ENCODE measurements at regions not wholly inside any gene's neighbourhood (a gene's known extent, or its start where the extent isn't known, plus 50 kb on each side); places are given as distances from the start of the nearest gene placed in this dataset.

DNA sequence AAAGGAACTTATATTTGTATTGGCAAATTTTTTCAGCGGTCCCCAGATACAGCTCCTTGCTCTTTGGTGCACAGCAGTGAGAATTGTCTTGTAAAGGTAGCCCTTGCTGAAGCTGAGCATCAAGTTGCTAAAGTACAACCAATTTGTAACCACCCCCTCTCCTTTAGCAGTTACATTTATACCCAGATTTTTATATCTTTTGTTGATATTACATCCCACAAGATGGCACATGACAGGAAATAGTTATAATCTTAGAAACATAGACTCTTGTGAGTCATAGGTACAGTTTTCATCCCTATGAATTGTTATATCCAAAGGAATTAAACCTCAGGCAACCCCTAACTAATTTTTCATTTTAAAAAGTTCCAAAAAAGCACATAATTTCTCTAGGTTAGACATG lies 523.0 kb upstream of the SLITRK1 start:
- no peaks in the 10 kb centered on the region for H3K36me3 Mint-ChIP-seq (ENCODE audit: low read depth)
- DNase-seq (ENCODE audit: low spot score) = no peak
- H3K4me3 Mint-ChIP-seq (ENCODE audit: low read depth) = no peak overlapping the region
- H3K9me3 Mint-ChIP-seq = peaks cover 18% of the 10 kb centered on the region
- intact Hi-C loops (cut with micrococcal nuclease) = no loop called here
- H3K4me1 Mint-ChIP-seq (ENCODE audit: low read depth) = no peaks in the 10 kb centered on the region
- H3K27ac Mint-ChIP-seq = no peak overlapping the region
- no peaks in the 10 kb centered on the region for H3K27me3 Mint-ChIP-seq (ENCODE audit: low read depth)

DNA sequence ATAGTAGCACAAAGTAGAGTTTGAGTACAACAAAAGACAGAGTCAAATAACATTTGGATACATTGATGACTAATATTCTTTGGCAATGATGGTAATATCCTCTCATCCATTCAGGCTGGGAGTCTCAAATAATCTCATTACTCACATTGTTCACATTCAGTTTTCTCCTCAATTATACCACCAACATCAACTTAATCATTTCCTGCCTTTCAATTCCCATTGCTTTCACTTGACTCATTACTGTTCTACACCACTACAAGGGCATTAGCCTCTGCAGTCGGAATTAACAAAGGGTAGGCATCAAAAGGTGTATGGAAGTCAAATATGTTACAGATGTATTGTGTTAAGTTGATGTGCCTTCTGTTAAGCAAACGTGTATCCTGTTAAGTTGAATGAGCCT lies 518.4 kb upstream of the SLITRK1 start:
- H3K27me3 Mint-ChIP-seq (ENCODE audit: low read depth) = no peaks in the 10 kb centered on the region
- no peak for DNase-seq (ENCODE audit: low spot score)
- intact Hi-C loops (cut with micrococcal nuclease) = no loop called here
- no peaks in the 10 kb centered on the region for H3K4me1 Mint-ChIP-seq (ENCODE audit: low read depth)
- H3K27ac Mint-ChIP-seq = no peak overlapping the region
- H3K4me3 Mint-ChIP-seq (ENCODE audit: low read depth) = no peak overlapping the region
- H3K9me3 Mint-ChIP-seq = peaks cover 29% of the 10 kb centered on the region
- no peaks in the 10 kb centered on the region for H3K36me3 Mint-ChIP-seq (ENCODE audit: low read depth)

DNA sequence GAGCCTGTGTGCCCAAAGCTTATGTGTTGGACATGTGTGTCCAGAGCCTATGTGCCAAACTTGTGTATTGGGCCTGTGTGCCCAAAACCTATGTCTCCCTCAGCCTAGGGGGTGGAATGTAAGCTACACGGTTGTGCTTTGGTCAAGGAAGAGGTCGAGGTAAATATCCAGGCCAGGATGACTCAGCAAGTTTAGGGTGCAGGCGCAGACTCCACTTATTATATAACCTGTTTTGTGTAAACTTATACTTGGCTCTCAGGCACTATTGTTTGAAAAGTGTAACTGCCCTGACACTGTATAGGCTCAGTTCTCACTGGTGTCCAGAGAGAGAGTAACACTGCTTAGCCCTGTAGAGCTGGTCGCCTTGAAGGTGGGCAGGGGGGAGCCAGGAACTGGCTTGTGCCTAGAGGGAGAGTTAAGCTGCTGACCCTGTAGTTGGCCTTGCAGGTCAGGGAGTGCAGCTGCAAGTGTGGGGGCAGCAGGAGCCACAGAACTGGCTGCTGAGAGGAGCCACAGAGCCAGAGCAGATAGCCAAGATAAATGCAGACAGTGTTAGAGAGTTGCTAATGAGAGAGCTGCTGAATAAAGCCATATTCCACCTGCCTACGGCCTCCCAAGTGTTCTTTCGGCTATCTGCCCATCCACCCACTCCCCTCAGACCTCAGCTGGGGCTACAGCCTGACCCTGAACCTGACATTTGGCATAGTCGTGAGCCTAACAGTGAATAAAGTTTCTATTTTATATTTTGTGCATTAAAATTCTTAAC lies 517.2 kb upstream of the SLITRK1 start:
- intact Hi-C loops (cut with micrococcal nuclease) = no loop called here
- Mint-ChIP-seq H3K27ac (no peak overlapping the region), H3K4me3 (ENCODE audit: low read depth) (no peak overlapping the region), H3K36me3 (ENCODE audit: low read depth) (no peaks in the 10 kb centered on the region), H3K9me3 (peaks cover 41% of the 10 kb centered on the region), H3K27me3 (ENCODE audit: low read depth) (no peaks in the 10 kb centered on the region), H3K4me1 (ENCODE audit: low read depth) (no peaks in the 10 kb centered on the region)
- DNase-seq (ENCODE audit: low spot score) = no peak

DNA sequence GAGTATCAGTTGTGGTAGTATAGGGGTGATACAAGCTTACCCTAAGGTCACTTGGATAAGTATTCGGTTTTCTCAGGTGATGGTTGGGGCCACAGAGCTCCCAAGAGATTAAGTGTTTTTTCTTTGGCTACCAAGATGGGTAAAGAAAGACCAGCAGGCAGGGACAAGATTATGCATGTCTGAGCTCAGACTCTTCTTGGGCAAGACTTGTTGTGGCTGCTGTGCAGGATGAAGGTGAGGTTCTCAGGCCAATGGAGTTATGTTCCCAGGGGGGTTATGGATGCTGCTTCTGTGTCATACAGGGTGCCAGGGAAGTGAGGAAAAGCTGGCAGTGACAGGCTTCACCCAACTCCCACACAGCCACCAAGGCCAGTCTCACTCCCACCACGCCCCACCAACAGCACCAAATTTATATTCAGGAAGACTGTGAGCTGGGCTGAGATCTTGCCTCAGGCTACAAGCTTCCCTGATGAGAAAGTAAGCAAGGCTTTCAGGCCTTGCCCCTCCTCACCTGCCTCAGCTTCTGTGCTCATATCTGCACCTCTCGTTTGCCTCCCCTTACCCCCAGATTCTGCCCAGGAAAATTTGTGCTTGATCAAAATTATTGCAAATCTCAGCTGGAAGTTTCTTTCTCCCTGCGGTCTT lies 511.8 kb upstream of the SLITRK1 start:
- intact Hi-C loops (cut with micrococcal nuclease) = no loop called here
- no peak for DNase-seq (ENCODE audit: low spot score)
- Mint-ChIP-seq H3K36me3 (ENCODE audit: low read depth) (no peaks in the 10 kb centered on the region), H3K27me3 (ENCODE audit: low read depth) (no peaks in the 10 kb centered on the region), H3K27ac (no peak overlapping the region), H3K4me1 (ENCODE audit: low read depth) (no peaks in the 10 kb centered on the region), H3K4me3 (ENCODE audit: low read depth) (no peak overlapping the region), H3K9me3 (peaks cover 50% of the 10 kb centered on the region)

DNA sequence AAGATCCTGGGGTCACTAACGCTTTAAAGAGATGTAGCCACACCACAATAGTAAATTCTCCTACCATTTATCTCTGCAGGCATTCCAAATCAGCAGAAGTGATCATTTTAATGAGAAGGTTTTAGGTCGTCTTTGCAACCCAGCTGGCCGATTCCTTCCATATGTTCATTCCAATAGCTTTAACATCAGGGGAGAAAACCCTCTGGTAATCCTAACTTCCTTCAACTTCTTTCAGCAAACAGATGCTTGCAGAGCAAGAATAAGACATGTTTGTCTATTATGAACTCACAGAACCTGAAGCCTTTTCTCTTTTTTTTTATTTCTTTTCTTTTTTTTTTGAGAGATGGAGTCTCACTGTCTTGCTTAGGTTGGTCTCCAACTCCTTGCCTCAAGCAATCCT lies 498.6 kb upstream of the SLITRK1 start:
- Mint-ChIP-seq H3K4me1 (ENCODE audit: low read depth) (no peaks in the 10 kb centered on the region), H3K27me3 (ENCODE audit: low read depth) (no peaks in the 10 kb centered on the region), H3K9me3 (peaks cover 23% of the 10 kb centered on the region), H3K27ac (no peak overlapping the region), H3K36me3 (ENCODE audit: low read depth) (no peaks in the 10 kb centered on the region), H3K4me3 (ENCODE audit: low read depth) (no peak overlapping the region)
- DNase-seq (ENCODE audit: low spot score) = no peak
- intact Hi-C loops (cut with micrococcal nuclease) = no loop called here

DNA sequence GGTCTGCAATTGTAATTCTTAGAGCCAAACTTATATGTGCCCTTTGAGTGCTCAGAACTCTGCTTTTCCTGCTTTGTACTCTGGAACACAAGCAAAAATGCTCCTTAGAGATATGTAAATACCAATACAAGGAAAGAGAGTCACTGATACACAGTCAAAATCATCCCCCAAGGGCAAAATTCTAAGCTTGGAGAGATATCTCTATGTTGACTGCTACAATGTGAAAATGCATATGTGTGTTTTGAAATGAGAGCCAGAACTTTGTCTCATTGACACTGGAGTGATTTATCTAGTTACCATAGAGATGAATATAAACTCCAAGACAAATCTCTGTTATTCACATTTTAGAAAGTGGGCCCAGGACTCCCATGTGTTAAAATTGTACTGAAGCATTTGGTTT lies 494.8 kb upstream of the SLITRK1 start:
- Mint-ChIP-seq H3K4me1 (ENCODE audit: low read depth) (no peaks in the 10 kb centered on the region), H3K27me3 (ENCODE audit: low read depth) (no peaks in the 10 kb centered on the region), H3K36me3 (ENCODE audit: low read depth) (no peaks in the 10 kb centered on the region), H3K4me3 (ENCODE audit: low read depth) (no peak overlapping the region), H3K9me3 (peaks cover 16% of the 10 kb centered on the region), H3K27ac (no peak overlapping the region)
- no peak for DNase-seq (ENCODE audit: low spot score)
- intact Hi-C loops (cut with micrococcal nuclease) = no loop called here

DNA sequence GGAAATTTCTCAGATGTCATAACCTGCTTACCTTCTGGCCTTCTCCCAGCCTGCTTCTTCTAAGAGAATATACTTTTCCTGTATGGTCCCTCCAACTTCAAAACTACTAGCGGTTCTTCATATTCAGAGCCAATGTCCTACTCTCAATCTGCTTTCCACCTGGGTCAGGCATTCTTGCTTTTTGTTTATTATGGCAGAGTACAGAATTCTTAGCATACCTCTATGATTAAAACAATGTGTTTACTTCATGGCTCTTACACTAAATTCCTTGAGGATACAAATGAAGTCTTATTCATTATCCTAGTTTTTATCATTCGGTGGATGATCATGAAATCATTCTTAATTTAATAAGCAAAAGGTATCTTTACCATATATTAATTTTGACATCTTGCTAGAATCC lies 484.2 kb upstream of the SLITRK1 start:
- no peaks in the 10 kb centered on the region for H3K36me3 Mint-ChIP-seq (ENCODE audit: low read depth)
- no peak overlapping the region for H3K4me3 Mint-ChIP-seq (ENCODE audit: low read depth)
- H3K27ac Mint-ChIP-seq = no peak overlapping the region
- no peaks in the 10 kb centered on the region for H3K4me1 Mint-ChIP-seq (ENCODE audit: low read depth)
- peaks cover 14% of the 10 kb centered on the region for H3K9me3 Mint-ChIP-seq
- no peak for DNase-seq (ENCODE audit: low spot score)
- no peaks in the 10 kb centered on the region for H3K27me3 Mint-ChIP-seq (ENCODE audit: low read depth)
- intact Hi-C loops (cut with micrococcal nuclease) = no loop called here

DNA sequence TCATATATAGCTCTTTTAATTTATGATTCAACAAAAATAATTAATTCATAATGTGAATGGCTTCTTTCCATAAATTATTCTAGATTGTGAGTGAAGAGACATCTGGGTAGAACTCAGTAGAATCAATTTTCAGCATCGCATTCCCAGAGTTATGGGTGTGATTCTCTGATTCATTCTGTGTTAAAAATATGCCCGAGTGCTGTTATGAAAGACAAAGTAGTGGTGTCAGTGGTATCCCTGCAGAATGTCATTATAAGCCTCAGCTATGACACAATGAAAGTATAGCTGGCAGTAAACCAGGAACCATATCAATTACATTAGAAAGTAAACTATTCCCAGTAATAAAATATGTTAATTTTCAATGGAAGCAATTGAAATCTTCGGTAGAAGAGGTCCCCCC lies 480.5 kb upstream of the SLITRK1 start:
- no peak overlapping the region for H3K27ac Mint-ChIP-seq
- H3K27me3 Mint-ChIP-seq (ENCODE audit: low read depth) = no peaks in the 10 kb centered on the region
- H3K4me3 Mint-ChIP-seq (ENCODE audit: low read depth) = no peak overlapping the region
- H3K4me1 Mint-ChIP-seq (ENCODE audit: low read depth) = no peaks in the 10 kb centered on the region
- peaks cover 9% of the 10 kb centered on the region for H3K9me3 Mint-ChIP-seq
- H3K36me3 Mint-ChIP-seq (ENCODE audit: low read depth) = no peaks in the 10 kb centered on the region
- intact Hi-C loops (cut with micrococcal nuclease) = no loop called here
- DNase-seq (ENCODE audit: low spot score) = no peak

DNA sequence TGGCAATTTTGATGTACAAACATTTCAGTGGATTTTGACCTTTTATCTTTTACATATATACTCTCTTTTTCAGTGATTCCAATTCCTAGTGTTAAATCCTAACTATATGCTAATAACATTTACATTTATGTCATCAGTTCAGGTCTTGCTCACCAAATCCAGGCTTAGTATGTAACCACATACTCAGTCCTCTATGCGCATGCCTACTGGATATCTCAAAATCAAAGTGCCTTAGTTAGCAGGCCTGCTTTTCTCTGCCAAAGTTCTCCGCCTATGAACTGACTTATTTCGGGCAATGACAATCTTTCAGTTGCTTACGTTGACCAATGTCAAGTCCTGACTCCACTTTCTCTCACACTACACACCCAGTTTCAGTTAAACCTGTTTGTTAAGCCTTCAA lies 478.5 kb upstream of the SLITRK1 start:
- Mint-ChIP-seq H3K9me3 (peaks cover 9% of the 10 kb centered on the region), H3K36me3 (ENCODE audit: low read depth) (no peaks in the 10 kb centered on the region), H3K4me3 (ENCODE audit: low read depth) (no peak overlapping the region), H3K4me1 (ENCODE audit: low read depth) (no peaks in the 10 kb centered on the region), H3K27me3 (ENCODE audit: low read depth) (no peaks in the 10 kb centered on the region), H3K27ac (no peak overlapping the region)
- DNase-seq (ENCODE audit: low spot score) = no peak
- intact Hi-C loops (cut with micrococcal nuclease) = no loop called here

DNA sequence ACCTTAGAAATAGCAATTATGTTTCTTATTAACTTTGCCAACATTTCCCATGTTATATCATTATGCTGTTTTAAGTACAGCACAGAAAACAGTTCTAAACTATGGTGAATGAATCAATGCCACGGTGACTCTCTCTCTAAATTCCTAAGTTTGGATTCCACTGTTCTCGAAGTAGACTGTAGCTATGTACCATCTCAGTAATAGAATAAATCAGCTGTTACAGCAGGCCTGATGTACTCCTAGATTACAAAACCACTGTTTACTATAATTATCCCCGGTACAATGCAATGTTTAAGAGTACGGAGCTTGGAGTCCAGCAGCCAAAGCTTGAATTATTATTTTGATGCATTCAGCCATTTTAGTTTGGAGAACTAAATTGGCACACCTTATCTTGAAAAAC lies 476.3 kb upstream of the SLITRK1 start:
- H3K36me3 Mint-ChIP-seq (ENCODE audit: low read depth) = no peaks in the 10 kb centered on the region
- no peaks in the 10 kb centered on the region for H3K4me1 Mint-ChIP-seq (ENCODE audit: low read depth)
- H3K4me3 Mint-ChIP-seq (ENCODE audit: low read depth) = no peak overlapping the region
- no peaks in the 10 kb centered on the region for H3K27me3 Mint-ChIP-seq (ENCODE audit: low read depth)
- H3K27ac Mint-ChIP-seq = no peak overlapping the region
- H3K9me3 Mint-ChIP-seq = peaks cover 9% of the 10 kb centered on the region
- intact Hi-C loops (cut with micrococcal nuclease) = no loop called here
- DNase-seq (ENCODE audit: low spot score) = no peak

DNA sequence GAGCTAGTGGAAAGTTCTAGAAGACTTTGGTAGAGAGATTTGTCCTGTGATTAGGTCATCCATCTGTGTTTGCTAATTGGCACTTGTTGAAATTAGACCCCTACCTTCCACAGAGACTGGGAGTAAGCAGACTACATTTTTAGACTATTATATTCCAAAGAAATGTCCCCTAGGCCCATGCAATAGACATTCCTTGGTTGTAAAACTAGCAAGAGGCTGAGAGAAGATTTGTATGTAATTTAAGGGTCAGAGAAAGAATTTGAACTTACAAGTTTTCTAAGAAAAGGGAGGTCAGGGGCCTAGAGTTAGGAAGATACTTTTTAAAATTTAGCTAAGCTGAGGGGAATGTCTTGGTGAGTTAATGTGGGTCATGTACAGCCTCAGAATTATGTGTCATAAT lies 470.7 kb upstream of the SLITRK1 start:
- H3K4me3 Mint-ChIP-seq (ENCODE audit: low read depth) = no peak overlapping the region
- intact Hi-C loops (cut with micrococcal nuclease) = no loop called here
- H3K36me3 Mint-ChIP-seq (ENCODE audit: low read depth) = no peaks in the 10 kb centered on the region
- no peak for DNase-seq (ENCODE audit: low spot score)
- no peaks in the 10 kb centered on the region for H3K4me1 Mint-ChIP-seq (ENCODE audit: low read depth)
- no peaks in the 10 kb centered on the region for H3K27me3 Mint-ChIP-seq (ENCODE audit: low read depth)
- peaks cover 11% of the 10 kb centered on the region for H3K9me3 Mint-ChIP-seq
- no peak overlapping the region for H3K27ac Mint-ChIP-seq

DNA sequence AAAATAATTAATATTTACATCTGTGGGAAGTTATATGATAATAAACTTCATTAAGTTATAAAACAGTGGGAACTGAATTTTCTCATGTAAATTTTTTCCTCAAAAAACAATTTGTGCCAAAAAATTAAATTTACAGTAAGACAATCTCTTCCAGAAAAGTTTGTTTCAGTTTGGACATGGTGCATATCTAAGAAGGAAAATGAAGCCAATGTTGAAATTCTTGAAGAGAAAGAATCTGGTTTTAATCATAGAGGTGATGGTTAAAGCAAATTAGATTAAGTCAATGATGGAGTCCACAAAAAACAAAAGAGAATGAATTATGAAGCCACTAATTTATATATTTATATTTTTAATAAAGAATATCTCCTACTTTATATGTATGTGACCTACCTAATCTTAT lies 457.2 kb upstream of the SLITRK1 start:
- Mint-ChIP-seq H3K27me3 (ENCODE audit: low read depth) (no peaks in the 10 kb centered on the region), H3K27ac (no peak overlapping the region), H3K4me1 (ENCODE audit: low read depth) (no peaks in the 10 kb centered on the region), H3K4me3 (ENCODE audit: low read depth) (no peak overlapping the region), H3K36me3 (ENCODE audit: low read depth) (no peaks in the 10 kb centered on the region), H3K9me3 (peaks cover 14% of the 10 kb centered on the region)
- DNase-seq (ENCODE audit: low spot score) = no peak
- intact Hi-C loops (cut with micrococcal nuclease) = no loop called here

DNA sequence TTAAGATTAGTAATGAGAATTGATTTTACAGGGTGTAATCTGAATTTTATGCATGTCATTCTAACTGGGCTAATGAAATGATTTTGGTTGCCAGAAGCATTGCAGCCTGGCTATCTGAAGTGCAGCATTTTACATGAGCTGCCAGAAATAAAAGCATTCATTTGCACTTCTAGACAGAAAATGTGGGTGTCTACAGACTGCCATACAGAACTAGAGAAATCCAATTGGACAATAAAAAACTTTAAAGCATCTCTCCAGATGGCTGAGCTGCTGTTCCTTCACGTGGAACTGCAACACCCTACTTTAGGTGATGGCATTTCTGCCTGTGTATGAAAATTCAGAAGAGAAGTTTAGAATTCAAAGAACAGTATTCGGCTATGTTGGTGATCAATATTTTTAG lies 450.1 kb upstream of the SLITRK1 start:
- peaks cover 11% of the 10 kb centered on the region for H3K9me3 Mint-ChIP-seq
- no peaks in the 10 kb centered on the region for H3K36me3 Mint-ChIP-seq (ENCODE audit: low read depth)
- no peaks in the 10 kb centered on the region for H3K4me1 Mint-ChIP-seq (ENCODE audit: low read depth)
- DNase-seq (ENCODE audit: low spot score) = no peak
- H3K4me3 Mint-ChIP-seq (ENCODE audit: low read depth) = no peak overlapping the region
- no peaks in the 10 kb centered on the region for H3K27me3 Mint-ChIP-seq (ENCODE audit: low read depth)
- H3K27ac Mint-ChIP-seq = no peak overlapping the region
- intact Hi-C loops (cut with micrococcal nuclease) = no loop called here

Data from activated T-helper 2 cell treated with anti-CD3 and anti-CD28 coated beads, Interferon-gamma antibody, Interleukin-2, Interleukin-4, amounts not matched to agents 10 μg/mL and 5 μg/mL and 100 μg/mL, durations not matched to agents 14 hours and 24 hours and 36 hours (primary cell).